IMR-90 (cell line): ENCODE measurements at regions not wholly inside any gene's neighbourhood (a gene's known extent, or its start where the extent isn't known, plus 50 kb on each side); places are given as distances from the start of the nearest gene placed in this dataset.

Experiments used
- ATAC-seq: fragments of 200-7000 bp; cut with Tn5 transposase; 2 replicates; pipeline ENCODE4 v1.9.1; 2020; ENCODE audit warnings: low read depth, mild to moderate bottlenecking, moderate library complexity
- BruUV-seq: library from RNA; stranded (reverse); fragments of 400-500 nt; replicated peaks from 2 replicates; lab custom pipeline; 2021; lab: Mats Ljungman, UMichigan
- CTCF ChIA-PET: fragments of 300-600 bp; formaldehyde crosslinking; extraction: SDS; loops from one replicate; lab custom pipeline; 2021; ENCODE audit warnings: antibody characterized with exemption; lab: Yijun Ruan, JAX
- POLR2A ChIA-PET: fragments of 300-600 bp; sonication (Branson Sonifier 250); formaldehyde crosslinking; loops from one replicate; lab custom pipeline; 2022; ENCODE audit warnings: antibody characterized with exemption; ENCODE audit not compliant: unreplicated experiment; lab: Charles Lee
- DNase-seq: peaks from one replicate; pipeline ENCODE4 v3.0.0; 2013
- H2AFZ ChIP-seq: replicated peaks from 2 replicates; pipeline ENCODE3; 2013; ENCODE audit warnings: low read length, mild to moderate bottlenecking; ENCODE audit not compliant: poor library complexity
- H2AK5ac ChIP-seq: 2 replicates; pipeline ENCODE4 v1.6.1; 2013; ENCODE audit warnings: low read depth, low read length, inconsistent platforms
- H2AK9ac ChIP-seq: replicated peaks from 2 replicates; pipeline ENCODE3; 2013; ENCODE audit warnings: mild to moderate bottlenecking, low read depth, low read length, moderate library complexity; ENCODE audit not compliant: poor library complexity
- H2BK120ac ChIP-seq: 2 replicates; pipeline ENCODE4 v1.6.1; 2013; ENCODE audit warnings: low read depth, low read length, inconsistent platforms
- H2BK15ac ChIP-seq: 3 replicates; pipeline ENCODE4 v1.6.1; 2013; ENCODE audit warnings: low read depth, low read length, inconsistent platforms
- H2BK20ac ChIP-seq: 2 replicates; pipeline ENCODE4 v1.6.1; 2013; ENCODE audit warnings: low read depth, mild to moderate bottlenecking, inconsistent platforms, low read length, moderate library complexity
- H2BK5ac ChIP-seq: 2 replicates; pipeline ENCODE4 v1.6.1; 2013; ENCODE audit warnings: mild to moderate bottlenecking, low read depth, low read length, inconsistent platforms; ENCODE audit not compliant: poor library complexity, severe bottlenecking
- H3K14ac ChIP-seq: replicated peaks from 2 replicates; pipeline ENCODE4 v1.6.1; 2013; ENCODE audit warnings: low read depth, low read length, inconsistent platforms
- H3K18ac ChIP-seq: 2 replicates; pipeline ENCODE4 v1.6.1; 2013; ENCODE audit warnings: low read depth, low read length, control low read depth
- H3K23ac ChIP-seq: 2 replicates; pipeline ENCODE4 v1.6.1; 2013; ENCODE audit warnings: low read depth, low read length, inconsistent platforms
- H3K27ac ChIP-seq: 2 replicates; pipeline ENCODE4 v1.5.1; 2013; ENCODE audit warnings: mild to moderate bottlenecking, control low read depth, low read length; ENCODE audit not compliant: insufficient read depth
- H3K27me3 ChIP-seq: 2 replicates; pipeline ENCODE4 v1.6.1; 2013; ENCODE audit warnings: low read length; ENCODE audit not compliant: control insufficient read depth, insufficient read depth
- H3K36me3 ChIP-seq: 2 replicates; pipeline ENCODE4 v1.6.1; 2013; ENCODE audit warnings: low read length, mixed read lengths; ENCODE audit not compliant: control insufficient read depth, insufficient read depth
- H3K4ac ChIP-seq: 2 replicates; pipeline ENCODE4 v1.6.1; 2013; ENCODE audit warnings: low read depth, low read length, inconsistent platforms
- H3K4me1 ChIP-seq: 2 replicates; pipeline ENCODE4 v1.6.1; 2013; ENCODE audit warnings: low read length, mixed read lengths; ENCODE audit not compliant: control insufficient read depth, insufficient read depth
- H3K4me2 ChIP-seq: 2 replicates; pipeline ENCODE4 v1.6.1; 2013; ENCODE audit warnings: low read depth, mild to moderate bottlenecking, control low read depth, low read length, moderate library complexity
- H3K4me3 ChIP-seq: 2 replicates; pipeline ENCODE4 v1.5.1; 2013; ENCODE audit warnings: low read depth, mild to moderate bottlenecking, control low read depth, low read length, moderate library complexity; ENCODE audit not compliant: insufficient read depth
- H3K56ac ChIP-seq: 2 replicates; pipeline ENCODE4 v1.6.1; 2013; ENCODE audit warnings: low read length, inconsistent platforms; ENCODE audit not compliant: insufficient read depth; ENCODE audit errors: extremely low read depth
- H3K79me1 ChIP-seq, 2 experiments: 2 replicates each; pipeline ENCODE4 v1.6.1; 2013; ENCODE audit warnings: low read length in 2 of 2, inconsistent platforms in 1 of 2, low read depth in 1 of 2
- H3K9ac ChIP-seq: 2 replicates; pipeline ENCODE4 v1.6.1; 2013; ENCODE audit warnings: low read depth, low read length, control low read depth
- H3K9me1 ChIP-seq: 2 replicates; pipeline ENCODE4 v1.6.1; 2013; ENCODE audit warnings: low read length, inconsistent platforms; ENCODE audit not compliant: insufficient read depth
- H3K9me3 ChIP-seq: 2 replicates; pipeline ENCODE4 v1.6.1; 2013; ENCODE audit warnings: low read length; ENCODE audit not compliant: control insufficient read depth, insufficient read depth
- H4K20me1 ChIP-seq: 2 replicates; pipeline ENCODE4 v1.6.1; 2013; ENCODE audit warnings: low read length, inconsistent platforms; ENCODE audit not compliant: insufficient read depth
- H4K5ac ChIP-seq: 2 replicates; pipeline ENCODE4 v1.6.1; 2013; ENCODE audit warnings: mild to moderate bottlenecking, low read depth, low read length, control low read depth
- H4K8ac ChIP-seq, 2 experiments: 2 replicates each; pipeline ENCODE4 v1.6.1; 2013; ENCODE audit warnings: low read depth in 2 of 2, low read length in 2 of 2, control low read depth in 1 of 2, inconsistent platforms in 1 of 2
- H4K91ac ChIP-seq: 2 replicates; pipeline ENCODE4 v1.6.1; 2013; ENCODE audit warnings: low read depth, low read length, inconsistent platforms; ENCODE audit not compliant: insufficient read depth
- BHLHE40 ChIP-seq: fragments of 150-350 bp; IDR thresholded peaks from 2 replicates; pipeline ENCODE4 v1.6.1; 2016; ENCODE audit warnings: mild to moderate bottlenecking, low read depth, low read length
- CEBPB ChIP-seq: IDR thresholded peaks from 2 replicates; pipeline ENCODE4 v1.6.1; 2012; ENCODE audit warnings: low read depth, low read length, improper control_type of control experiment
- CHD1 ChIP-seq: IDR thresholded peaks from 2 replicates; pipeline ENCODE4 v1.6.1; 2012; ENCODE audit warnings: low read depth, low read length, improper control_type of control experiment
- ELK1 ChIP-seq: fragments of 150-350 bp; IDR thresholded peaks from 2 replicates; pipeline ENCODE4 v1.6.1; 2016; ENCODE audit warnings: low read depth, mild to moderate bottlenecking, low read length, moderate library complexity, borderline replicate concordance
- FOS ChIP-seq: fragments of 150-350 bp; IDR thresholded peaks from 2 replicates; pipeline ENCODE4 v1.6.1; 2016; ENCODE audit warnings: low read depth, low read length
- MAFK ChIP-seq: IDR thresholded peaks from 2 replicates; pipeline ENCODE4 v1.6.1; 2012; ENCODE audit warnings: low read depth, low read length, improper control_type of control experiment
- MAZ ChIP-seq: IDR thresholded peaks from 2 replicates; pipeline ENCODE4 v1.6.1; 2012; ENCODE audit warnings: low read depth, mild to moderate bottlenecking, low read length, improper control_type of control experiment, moderate library complexity, borderline replicate concordance
- MXI1 ChIP-seq: IDR thresholded peaks from 2 replicates; pipeline ENCODE4 v1.6.1; 2012; ENCODE audit warnings: low read depth, mild to moderate bottlenecking, low read length, moderate library complexity, borderline replicate concordance
- NFE2L2 ChIP-seq: fragments of 150-350 bp; IDR thresholded peaks from 2 replicates; pipeline ENCODE4 v1.6.1; 2016; ENCODE audit warnings: low read depth, mild to moderate bottlenecking, low read length
- POLR2A ChIP-seq: IDR thresholded peaks from 2 replicates; pipeline ENCODE4 v1.6.1; 2012; ENCODE audit warnings: mild to moderate bottlenecking, low read depth, low read length
- RAD21 ChIP-seq: IDR thresholded peaks from 2 replicates; pipeline ENCODE4 v1.6.1; 2012; ENCODE audit warnings: low read length, improper control_type of control experiment
- RCOR1 ChIP-seq: IDR thresholded peaks from 2 replicates; pipeline ENCODE4 v1.6.1; 2012; ENCODE audit warnings: mild to moderate bottlenecking, low read length, improper control_type of control experiment; ENCODE audit not compliant: insufficient replicate concordance
- RFX5 ChIP-seq: IDR thresholded peaks from 2 replicates; pipeline ENCODE4 v1.8.0; 2012; ENCODE audit warnings: low read depth, mild to moderate bottlenecking, low read length, moderate library complexity
- SMC3 ChIP-seq: fragments of 150-350 bp; IDR thresholded peaks from 2 replicates; pipeline ENCODE4 v1.6.1; 2016; ENCODE audit warnings: low read depth, mild to moderate bottlenecking, antibody characterized with exemption, low read length, moderate library complexity
- WGBS, 2 experiments: methylation state at CpG; one replicate each; pipeline versions ENCODE4 v1.1.5 to v1.1.7; 2013; ENCODE audit warnings: missing lambda C conversion rate in 2 of 2; ENCODE audit not compliant: insufficient read length in 1 of 2; ENCODE audit errors: extremely low coverage in 2 of 2; 5-methylcytosine and 5-hydroxymethylcytosine counted together
- dilution Hi-C: fragments of 300-500 bp; cut with HindIII; formaldehyde crosslinking; loops from one replicate; pipeline ENCODE4 v1.14.3; 2018; ENCODE audit warnings: low sequenced_read_pairs; ENCODE audit not compliant: unreplicated experiment
- in situ Hi-C: fragments of 300-500 bp; cut with MboI; formaldehyde crosslinking; loops from 3 replicates; pipeline ENCODE4 v1.14.3; 2019; ENCODE audit warnings: low sequenced_read_pairs, inconsistent platforms, mixed read lengths
- intact Hi-C: fragments of 100-400 bp; cut with micrococcal nuclease; formaldehyde crosslinking; loops from 2 replicates; pipeline ENCODE4 v1.10.0; 2022
- TF ChIP-seq, protein P1 (sequence below): conservative IDR thresholded peaks from 2 replicates; pipeline ENCODE4 v1.5.1; 2012; ENCODE audit warnings: mild to moderate bottlenecking, low read depth, low read length, improper control_type of control experiment
- TF ChIP-seq, protein P2 (sequence below): fragments of 150-350 bp; IDR thresholded peaks from 2 replicates; pipeline ENCODE4 v1.6.1; 2017; ENCODE audit warnings: mild to moderate bottlenecking, antibody characterized with exemption, low read length, low read depth

DNA sequence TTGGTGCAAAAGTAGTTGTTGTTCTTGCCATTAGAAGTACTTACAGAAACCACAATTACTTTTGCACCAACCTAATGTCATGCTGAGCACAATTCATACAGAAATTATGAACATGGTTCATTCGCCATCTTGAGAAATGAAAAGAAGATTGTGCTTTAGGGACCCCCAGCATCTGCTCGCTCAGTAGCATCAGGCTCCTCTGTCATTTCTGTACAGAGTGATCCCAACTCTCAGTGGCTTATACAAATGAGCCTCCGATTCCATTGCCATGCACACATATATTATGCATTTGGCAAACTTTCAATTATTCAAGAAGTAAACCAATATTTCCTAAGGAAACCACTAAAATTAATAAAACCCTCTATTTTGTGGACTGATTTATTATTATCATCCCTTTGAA is 266.2 kb downstream of the MED10 start:
- Histone ChIP-seq H3K27ac (no peak overlapping the region), H4K20me1 (no peaks in the 10 kb centered on the region), H3K9ac (no peak overlapping the region), H3K14ac (no peak overlapping the region), H3K23ac (no peak overlapping the region), H3K4me2 (no peak overlapping the region), H3K4ac (no peak overlapping the region), H2BK20ac (no peak overlapping the region), H3K4me1 (no peaks in the 10 kb centered on the region), H3K56ac (no peak overlapping the region), H3K9me1 (no peaks in the 10 kb centered on the region), H3K36me3 (no peaks in the 10 kb centered on the region), H2BK15ac (no peak overlapping the region), H2AK5ac (no peak overlapping the region), H2BK120ac (no peak overlapping the region), H4K5ac (no peak overlapping the region), H3K4me3 (no peak overlapping the region), H4K91ac (no peak overlapping the region), H2AFZ (no peak overlapping the region), H2BK5ac (no peak overlapping the region), H3K79me1 (no peaks in the 10 kb centered on the region), H2AK9ac (no peak overlapping the region), H4K8ac (no peak overlapping the region), H3K9me3 (peaks cover 31% of the 10 kb centered on the region), H3K27me3 (no peaks in the 10 kb centered on the region), H3K18ac (no peak overlapping the region)
- TF ChIP-seq RFX5 (no peak), ELK1 (no peak), FOS (no peak), NFE2L2 (no peak), SMC3 (no peak), MXI1 (no peak), CHD1 (no peak), BHLHE40 (no peak), RCOR1 (no peak), MAZ (no peak), POLR2A (no peak), MAFK (no peak), RAD21 (no peak), CEBPB (no peak)
- TF ChIP-seq, protein P1, sequence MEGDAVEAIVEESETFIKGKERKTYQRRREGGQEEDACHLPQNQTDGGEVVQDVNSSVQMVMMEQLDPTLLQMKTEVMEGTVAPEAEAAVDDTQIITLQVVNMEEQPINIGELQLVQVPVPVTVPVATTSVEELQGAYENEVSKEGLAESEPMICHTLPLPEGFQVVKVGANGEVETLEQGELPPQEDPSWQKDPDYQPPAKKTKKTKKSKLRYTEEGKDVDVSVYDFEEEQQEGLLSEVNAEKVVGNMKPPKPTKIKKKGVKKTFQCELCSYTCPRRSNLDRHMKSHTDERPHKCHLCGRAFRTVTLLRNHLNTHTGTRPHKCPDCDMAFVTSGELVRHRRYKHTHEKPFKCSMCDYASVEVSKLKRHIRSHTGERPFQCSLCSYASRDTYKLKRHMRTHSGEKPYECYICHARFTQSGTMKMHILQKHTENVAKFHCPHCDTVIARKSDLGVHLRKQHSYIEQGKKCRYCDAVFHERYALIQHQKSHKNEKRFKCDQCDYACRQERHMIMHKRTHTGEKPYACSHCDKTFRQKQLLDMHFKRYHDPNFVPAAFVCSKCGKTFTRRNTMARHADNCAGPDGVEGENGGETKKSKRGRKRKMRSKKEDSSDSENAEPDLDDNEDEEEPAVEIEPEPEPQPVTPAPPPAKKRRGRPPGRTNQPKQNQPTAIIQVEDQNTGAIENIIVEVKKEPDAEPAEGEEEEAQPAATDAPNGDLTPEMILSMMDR = no peak
- TF ChIP-seq, protein P2, sequence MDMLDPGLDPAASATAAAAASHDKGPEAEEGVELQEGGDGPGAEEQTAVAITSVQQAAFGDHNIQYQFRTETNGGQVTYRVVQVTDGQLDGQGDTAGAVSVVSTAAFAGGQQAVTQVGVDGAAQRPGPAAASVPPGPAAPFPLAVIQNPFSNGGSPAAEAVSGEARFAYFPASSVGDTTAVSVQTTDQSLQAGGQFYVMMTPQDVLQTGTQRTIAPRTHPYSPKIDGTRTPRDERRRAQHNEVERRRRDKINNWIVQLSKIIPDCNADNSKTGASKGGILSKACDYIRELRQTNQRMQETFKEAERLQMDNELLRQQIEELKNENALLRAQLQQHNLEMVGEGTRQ = no peak
- WGBS, 2 experiments = no CpG with 5 or more reads among the region's 3 CpGs
- DNase-seq (no peak), ATAC-seq (no peak)
- BruUV-seq = no TSS peak
- in situ Hi-C loops (no loop called here), dilution Hi-C loops (no loop called here), intact Hi-C loops (no loop called here)
- POLR2A ChIA-PET = no interaction called here
- CTCF ChIA-PET = no interaction called here
